ENCODE measurements at regions not wholly inside any gene's neighbourhood (a gene's known extent, or its start where the extent isn't known, plus 50 kb on each side); places are given as distances from the start of the nearest gene placed in this dataset.

- TF ChIP-seq MYC (IDR thresholded peaks at IDR 0.05; ENCODE audit: low read depth, low read length) (no peak), CTCF (IDR thresholded peaks at IDR 0.05; ENCODE audit: extremely low read depth in 1 of 2, insufficient read depth in 1 of 2, low read depth in 1 of 2, low read length in 2 of 2) (no peak), POLR2AphosphoS5 (IDR thresholded peaks at IDR 0.05; ENCODE audit: insufficient read depth, low read depth, low read length) (no peak), POLR2A (IDR thresholded peaks at IDR 0.05; ENCODE audit: low read depth, low read length) (no peak), EZH2 (IDR thresholded peaks at IDR 0.05; ENCODE audit: borderline replicate concordance, low read depth, low read length, severe bottlenecking) (no peak), GATA2 (IDR thresholded peaks at IDR 0.05; ENCODE audit: insufficient read depth, insufficient read length, low read depth, low read length) (no peak), JUN (IDR thresholded peaks at IDR 0.05; ENCODE audit: borderline replicate concordance, insufficient read depth, insufficient read length, low read depth) (no peak)
- TF ChIP-seq, protein P1, sequence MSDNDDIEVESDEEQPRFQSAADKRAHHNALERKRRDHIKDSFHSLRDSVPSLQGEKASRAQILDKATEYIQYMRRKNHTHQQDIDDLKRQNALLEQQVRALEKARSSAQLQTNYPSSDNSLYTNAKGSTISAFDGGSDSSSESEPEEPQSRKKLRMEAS (IDR thresholded peaks at IDR 0.05; ENCODE audit: insufficient read depth, insufficient read length), result no peak
These were observed 726.6 kb downstream of the RFPL4B start for GRCh38 chr6:113073611-113074191.

All from endothelial cell of umbilical vein (primary cell).